ENCODE measurements at regions not wholly inside any gene's neighbourhood (a gene's known extent, or its start where the extent isn't known, plus 50 kb on each side); places are given as distances from the start of the nearest gene placed in this dataset.

DNA sequence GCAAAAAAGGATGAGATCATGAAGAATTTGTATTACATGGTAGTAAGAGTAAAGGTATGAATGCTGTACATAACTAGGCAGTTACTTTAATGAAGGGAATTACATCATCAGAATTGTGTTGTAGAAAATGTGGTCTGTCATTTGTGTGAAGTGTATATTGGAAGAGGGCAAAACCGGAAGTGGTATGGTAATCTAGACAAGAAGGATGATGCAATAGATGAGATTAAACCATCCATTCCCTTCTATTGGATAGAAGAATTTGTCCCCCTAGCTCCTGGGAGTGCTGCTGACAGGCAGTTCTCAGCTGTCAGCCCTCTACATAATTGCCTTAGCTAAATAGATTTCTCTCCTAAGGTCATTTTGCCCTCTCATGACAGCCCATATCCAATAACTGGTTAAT lies 55.9 kb upstream of the BARD1 start:
- TF ChIP-seq FOXM1 (IDR thresholded peaks at IDR 0.05; ENCODE audit: borderline replicate concordance) (no peak), SP1 (IDR thresholded peaks at IDR 0.05) (no peak), ELF4 (IDR thresholded peaks at IDR 0.05) (no peak), SUZ12 (IDR thresholded peaks at IDR 0.05) (no peak), TARDBP (IDR thresholded peaks at IDR 0.05) (no peak)

Measured in HEK293T (cell line).